Omental fat pad (tissue), 3 donors: ENCODE measurements at regions not wholly inside any gene's neighbourhood (a gene's known extent, or its start where the extent isn't known, plus 50 kb on each side); places are given as distances from the start of the nearest gene placed in this dataset.

Source experiments
- ATAC-seq: fragments of 150-250 bp; one replicate; pipeline ENCODE4 v1.9.1; 2016; ENCODE audit warnings: mild to moderate bottlenecking, moderate library complexity; ENCODE audit not compliant: low FRiP score
- DNase-seq: peaks from one replicate; pipeline ENCODE4 v3.0.0-alpha.2; 2019; ENCODE audit warnings: low spot score
- TF ChIP-seq, protein P1 (sequence below), 3 donors: fragments of 450-650 bp; IDR thresholded peaks; one replicate each; pipeline ENCODE4 v1.5.1; 2016 to 2017; ENCODE audit warnings: antibody characterized with exemption in 3 of 3, mild to moderate bottlenecking in 3 of 3, moderate library complexity in 2 of 3

DNA sequence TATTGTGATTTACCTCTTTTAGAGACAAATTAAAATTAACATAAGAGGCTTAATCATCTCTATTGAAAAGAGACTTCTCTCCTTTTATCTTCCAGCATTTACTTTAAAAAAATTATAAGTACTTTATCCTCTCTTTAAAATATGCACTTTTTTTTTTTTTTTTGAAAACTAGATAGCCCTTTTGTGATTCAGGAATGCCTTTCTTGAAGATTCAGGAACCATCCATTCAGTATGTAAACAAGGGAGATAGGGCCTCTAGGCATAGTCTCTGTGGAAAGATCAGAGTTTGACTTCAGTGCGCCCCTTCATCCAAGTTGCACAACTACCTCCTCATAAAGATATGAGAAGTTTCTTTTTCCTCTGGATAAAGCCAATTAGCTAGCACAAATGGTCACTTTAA, 1163.7 kb downstream of the SI start:
- ATAC-seq (no peak), DNase-seq (no peak)
- TF ChIP-seq, protein P1, sequence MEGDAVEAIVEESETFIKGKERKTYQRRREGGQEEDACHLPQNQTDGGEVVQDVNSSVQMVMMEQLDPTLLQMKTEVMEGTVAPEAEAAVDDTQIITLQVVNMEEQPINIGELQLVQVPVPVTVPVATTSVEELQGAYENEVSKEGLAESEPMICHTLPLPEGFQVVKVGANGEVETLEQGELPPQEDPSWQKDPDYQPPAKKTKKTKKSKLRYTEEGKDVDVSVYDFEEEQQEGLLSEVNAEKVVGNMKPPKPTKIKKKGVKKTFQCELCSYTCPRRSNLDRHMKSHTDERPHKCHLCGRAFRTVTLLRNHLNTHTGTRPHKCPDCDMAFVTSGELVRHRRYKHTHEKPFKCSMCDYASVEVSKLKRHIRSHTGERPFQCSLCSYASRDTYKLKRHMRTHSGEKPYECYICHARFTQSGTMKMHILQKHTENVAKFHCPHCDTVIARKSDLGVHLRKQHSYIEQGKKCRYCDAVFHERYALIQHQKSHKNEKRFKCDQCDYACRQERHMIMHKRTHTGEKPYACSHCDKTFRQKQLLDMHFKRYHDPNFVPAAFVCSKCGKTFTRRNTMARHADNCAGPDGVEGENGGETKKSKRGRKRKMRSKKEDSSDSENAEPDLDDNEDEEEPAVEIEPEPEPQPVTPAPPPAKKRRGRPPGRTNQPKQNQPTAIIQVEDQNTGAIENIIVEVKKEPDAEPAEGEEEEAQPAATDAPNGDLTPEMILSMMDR (IDR thresholded peaks at IDR 0.05): no peak

DNA sequence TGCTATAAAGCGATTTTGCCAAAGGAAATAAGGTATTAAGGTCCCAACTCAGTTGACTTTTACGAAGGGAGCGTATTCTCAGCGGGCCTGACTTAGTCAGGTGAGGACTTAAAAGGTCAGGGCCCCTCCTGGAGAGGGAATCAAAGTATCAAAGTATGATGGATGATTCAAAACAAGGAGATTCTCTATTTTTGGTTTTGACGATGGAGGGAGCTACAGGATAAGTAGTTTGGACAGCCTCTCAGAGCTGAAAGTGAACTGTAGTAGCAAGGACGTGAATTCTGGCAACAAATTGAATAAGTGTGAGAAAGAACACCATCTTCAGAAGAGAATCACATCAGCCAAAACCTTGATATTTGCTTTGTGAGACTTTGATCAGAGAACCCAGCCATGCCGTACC, 1186.5 kb downstream of the SI start:
- TF ChIP-seq, protein P1 (IDR thresholded peaks at IDR 0.05): no peak
- DNase-seq (no peak), ATAC-seq (no peak)

DNA sequence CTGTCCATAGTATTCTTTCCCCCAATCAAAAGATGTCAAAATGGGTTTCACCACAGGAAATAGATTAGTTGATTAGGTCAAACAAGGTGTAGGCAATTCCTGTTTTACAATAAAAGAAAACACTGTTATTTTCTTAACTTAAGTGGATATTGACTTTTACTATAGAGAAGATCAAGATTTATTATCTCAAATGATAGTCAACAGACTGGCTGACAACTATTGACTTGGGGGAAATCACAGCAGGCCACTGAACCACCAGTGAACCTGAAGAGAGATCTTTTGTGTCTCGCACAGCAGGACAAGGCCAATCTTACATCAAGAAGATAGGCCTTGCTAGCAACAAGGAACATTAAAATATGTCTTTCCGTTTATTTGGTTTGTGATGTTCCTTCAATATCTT, 1187.6 kb downstream of the SI start:
- ATAC-seq (no peak), DNase-seq (no peak)
- TF ChIP-seq, protein P1 (IDR thresholded peaks at IDR 0.05): no peak

DNA sequence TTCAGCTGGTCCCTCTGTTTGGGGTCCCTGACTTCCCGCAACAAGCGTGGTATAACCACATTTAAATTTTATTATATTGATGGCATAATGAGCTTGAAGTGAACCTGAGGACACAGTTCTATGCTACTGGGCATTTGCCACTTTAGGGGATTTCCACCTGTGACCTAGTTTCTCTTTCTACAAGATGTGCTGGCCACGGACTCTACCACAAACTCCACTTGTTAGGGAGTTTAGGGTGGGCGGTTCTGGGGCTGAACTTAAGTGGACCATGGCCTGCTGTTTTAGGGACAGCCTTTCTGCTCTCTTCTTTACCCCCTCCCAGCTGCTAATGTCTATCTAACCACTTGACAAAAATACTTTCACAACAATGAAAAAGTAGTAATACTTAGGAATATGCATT, 1199.1 kb downstream of the SI start:
- TF ChIP-seq, protein P1 (IDR thresholded peaks at IDR 0.05): no peak
- DNase-seq (no peak), ATAC-seq (no peak)

DNA sequence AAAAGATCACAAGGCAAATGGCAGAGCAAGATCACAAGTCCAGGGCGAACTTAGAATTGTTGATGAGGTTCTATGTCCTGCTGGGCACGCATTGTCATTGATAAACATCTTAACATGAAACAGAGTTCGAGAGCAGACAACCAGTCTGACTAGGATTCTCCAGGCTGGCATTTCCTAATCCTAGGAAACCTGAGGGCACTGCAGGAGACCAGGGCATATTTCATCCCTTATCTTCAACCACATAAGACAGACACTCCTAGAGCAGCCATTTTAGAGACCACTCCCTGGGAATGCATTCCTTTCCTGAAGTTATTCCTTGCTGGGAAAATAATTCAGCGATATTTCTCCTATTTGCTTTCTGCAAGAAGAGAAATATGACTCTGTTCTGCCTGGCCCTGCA, 1199.9 kb downstream of the SI start:
- TF ChIP-seq, protein P1 (IDR thresholded peaks at IDR 0.05): no peak
- no peak for DNase-seq
- ATAC-seq: no peak

DNA sequence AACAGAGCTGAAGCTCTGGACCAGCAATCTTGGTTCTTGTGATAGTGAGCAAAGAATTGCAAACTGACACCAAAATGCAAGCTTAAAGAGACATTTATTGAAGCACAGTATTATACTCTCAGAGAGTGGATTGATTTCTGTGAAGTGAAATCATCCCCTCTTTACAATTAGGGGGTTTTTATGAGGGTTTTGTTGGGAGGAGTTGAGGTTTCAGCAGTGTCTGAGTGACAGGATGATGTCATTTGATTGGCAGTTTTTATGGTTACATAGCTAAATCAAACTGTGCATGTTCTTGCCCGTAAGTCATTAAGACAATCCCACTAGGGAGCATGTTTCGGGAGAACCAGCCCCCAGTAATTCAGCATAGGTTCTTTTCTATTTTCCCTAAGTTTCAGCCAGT, 1200.5 kb downstream of the SI start:
- no peak for DNase-seq
- no peak for ATAC-seq
- TF ChIP-seq, protein P1 (IDR thresholded peaks at IDR 0.05): no peak

DNA sequence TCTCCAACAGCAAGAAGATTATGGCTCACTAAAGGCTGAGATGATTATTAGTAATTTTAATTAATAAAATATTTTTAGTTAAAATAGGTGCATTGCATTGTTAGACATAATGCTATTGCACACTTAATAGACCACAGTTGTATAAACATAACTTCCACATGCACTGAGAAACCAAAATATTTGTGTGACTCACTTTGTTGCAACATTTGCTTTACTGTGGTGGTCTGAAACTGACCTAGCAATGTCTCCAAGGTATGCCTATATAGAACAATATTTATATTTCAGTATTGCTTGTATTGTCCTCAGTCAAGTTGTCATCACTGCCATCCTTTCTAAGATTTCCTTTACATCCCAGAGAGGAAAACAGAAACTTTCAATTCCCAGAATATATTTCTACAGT, 1215.2 kb downstream of the SI start:
- ATAC-seq: no peak
- TF ChIP-seq, protein P1 (IDR thresholded peaks at IDR 0.05): no peak
- no peak for DNase-seq
